IMR-90 (cell line): ENCODE measurements at regions not wholly inside any gene's neighbourhood (a gene's known extent, or its start where the extent isn't known, plus 50 kb on each side); places are given as distances from the start of the nearest gene placed in this dataset.

ENCODE experiments used
- ATAC-seq: fragments of 200-7000 bp; cut with Tn5 transposase; 2 replicates; pipeline ENCODE4 v1.9.1; 2020; ENCODE audit warnings: low read depth, mild to moderate bottlenecking, moderate library complexity
- BruUV-seq: library from RNA; stranded (reverse); fragments of 400-500 nt; replicated peaks from 2 replicates; lab custom pipeline; 2021; lab: Mats Ljungman, UMichigan
- CTCF ChIA-PET: fragments of 300-600 bp; formaldehyde crosslinking; extraction: SDS; loops from one replicate; lab custom pipeline; 2021; ENCODE audit warnings: antibody characterized with exemption; lab: Yijun Ruan, JAX
- POLR2A ChIA-PET: fragments of 300-600 bp; sonication (Branson Sonifier 250); formaldehyde crosslinking; loops from one replicate; lab custom pipeline; 2022; ENCODE audit warnings: antibody characterized with exemption; ENCODE audit not compliant: unreplicated experiment; lab: Charles Lee
- DNase-seq: peaks from one replicate; pipeline ENCODE4 v3.0.0; 2013
- H2AFZ ChIP-seq: replicated peaks from 2 replicates; pipeline ENCODE3; 2013; ENCODE audit warnings: low read length, mild to moderate bottlenecking; ENCODE audit not compliant: poor library complexity
- H2AK5ac ChIP-seq: 2 replicates; pipeline ENCODE4 v1.6.1; 2013; ENCODE audit warnings: low read depth, low read length, inconsistent platforms
- H2AK9ac ChIP-seq: replicated peaks from 2 replicates; pipeline ENCODE3; 2013; ENCODE audit warnings: mild to moderate bottlenecking, low read depth, low read length, moderate library complexity; ENCODE audit not compliant: poor library complexity
- H2BK120ac ChIP-seq: 2 replicates; pipeline ENCODE4 v1.6.1; 2013; ENCODE audit warnings: low read depth, low read length, inconsistent platforms
- H2BK15ac ChIP-seq: 3 replicates; pipeline ENCODE4 v1.6.1; 2013; ENCODE audit warnings: low read depth, low read length, inconsistent platforms
- H2BK20ac ChIP-seq: 2 replicates; pipeline ENCODE4 v1.6.1; 2013; ENCODE audit warnings: low read depth, mild to moderate bottlenecking, inconsistent platforms, low read length, moderate library complexity
- H2BK5ac ChIP-seq: 2 replicates; pipeline ENCODE4 v1.6.1; 2013; ENCODE audit warnings: mild to moderate bottlenecking, low read depth, low read length, inconsistent platforms; ENCODE audit not compliant: poor library complexity, severe bottlenecking
- H3K14ac ChIP-seq: replicated peaks from 2 replicates; pipeline ENCODE4 v1.6.1; 2013; ENCODE audit warnings: low read depth, low read length, inconsistent platforms
- H3K18ac ChIP-seq: 2 replicates; pipeline ENCODE4 v1.6.1; 2013; ENCODE audit warnings: low read depth, low read length, control low read depth
- H3K23ac ChIP-seq: 2 replicates; pipeline ENCODE4 v1.6.1; 2013; ENCODE audit warnings: low read depth, low read length, inconsistent platforms
- H3K27ac ChIP-seq: 2 replicates; pipeline ENCODE4 v1.5.1; 2013; ENCODE audit warnings: mild to moderate bottlenecking, control low read depth, low read length; ENCODE audit not compliant: insufficient read depth
- H3K27me3 ChIP-seq: 2 replicates; pipeline ENCODE4 v1.6.1; 2013; ENCODE audit warnings: low read length; ENCODE audit not compliant: control insufficient read depth, insufficient read depth
- H3K36me3 ChIP-seq: 2 replicates; pipeline ENCODE4 v1.6.1; 2013; ENCODE audit warnings: low read length, mixed read lengths; ENCODE audit not compliant: control insufficient read depth, insufficient read depth
- H3K4ac ChIP-seq: 2 replicates; pipeline ENCODE4 v1.6.1; 2013; ENCODE audit warnings: low read depth, low read length, inconsistent platforms
- H3K4me1 ChIP-seq: 2 replicates; pipeline ENCODE4 v1.6.1; 2013; ENCODE audit warnings: low read length, mixed read lengths; ENCODE audit not compliant: control insufficient read depth, insufficient read depth
- H3K4me2 ChIP-seq: 2 replicates; pipeline ENCODE4 v1.6.1; 2013; ENCODE audit warnings: low read depth, mild to moderate bottlenecking, control low read depth, low read length, moderate library complexity
- H3K4me3 ChIP-seq: 2 replicates; pipeline ENCODE4 v1.5.1; 2013; ENCODE audit warnings: low read depth, mild to moderate bottlenecking, control low read depth, low read length, moderate library complexity; ENCODE audit not compliant: insufficient read depth
- H3K56ac ChIP-seq: 2 replicates; pipeline ENCODE4 v1.6.1; 2013; ENCODE audit warnings: low read length, inconsistent platforms; ENCODE audit not compliant: insufficient read depth; ENCODE audit errors: extremely low read depth
- H3K79me1 ChIP-seq, 2 experiments: 2 replicates each; pipeline ENCODE4 v1.6.1; 2013; ENCODE audit warnings: low read length in 2 of 2, inconsistent platforms in 1 of 2, low read depth in 1 of 2
- H3K9ac ChIP-seq: 2 replicates; pipeline ENCODE4 v1.6.1; 2013; ENCODE audit warnings: low read depth, low read length, control low read depth
- H3K9me1 ChIP-seq: 2 replicates; pipeline ENCODE4 v1.6.1; 2013; ENCODE audit warnings: low read length, inconsistent platforms; ENCODE audit not compliant: insufficient read depth
- H3K9me3 ChIP-seq: 2 replicates; pipeline ENCODE4 v1.6.1; 2013; ENCODE audit warnings: low read length; ENCODE audit not compliant: control insufficient read depth, insufficient read depth
- H4K20me1 ChIP-seq: 2 replicates; pipeline ENCODE4 v1.6.1; 2013; ENCODE audit warnings: low read length, inconsistent platforms; ENCODE audit not compliant: insufficient read depth
- H4K5ac ChIP-seq: 2 replicates; pipeline ENCODE4 v1.6.1; 2013; ENCODE audit warnings: mild to moderate bottlenecking, low read depth, low read length, control low read depth
- H4K8ac ChIP-seq, 2 experiments: 2 replicates each; pipeline ENCODE4 v1.6.1; 2013; ENCODE audit warnings: low read depth in 2 of 2, low read length in 2 of 2, control low read depth in 1 of 2, inconsistent platforms in 1 of 2
- H4K91ac ChIP-seq: 2 replicates; pipeline ENCODE4 v1.6.1; 2013; ENCODE audit warnings: low read depth, low read length, inconsistent platforms; ENCODE audit not compliant: insufficient read depth
- BHLHE40 ChIP-seq: fragments of 150-350 bp; IDR thresholded peaks from 2 replicates; pipeline ENCODE4 v1.6.1; 2016; ENCODE audit warnings: mild to moderate bottlenecking, low read depth, low read length
- CEBPB ChIP-seq: IDR thresholded peaks from 2 replicates; pipeline ENCODE4 v1.6.1; 2012; ENCODE audit warnings: low read depth, low read length, improper control_type of control experiment
- CHD1 ChIP-seq: IDR thresholded peaks from 2 replicates; pipeline ENCODE4 v1.6.1; 2012; ENCODE audit warnings: low read depth, low read length, improper control_type of control experiment
- FOS ChIP-seq: fragments of 150-350 bp; IDR thresholded peaks from 2 replicates; pipeline ENCODE4 v1.6.1; 2016; ENCODE audit warnings: low read depth, low read length
- MAFK ChIP-seq: IDR thresholded peaks from 2 replicates; pipeline ENCODE4 v1.6.1; 2012; ENCODE audit warnings: low read depth, low read length, improper control_type of control experiment
- MAZ ChIP-seq: IDR thresholded peaks from 2 replicates; pipeline ENCODE4 v1.6.1; 2012; ENCODE audit warnings: low read depth, mild to moderate bottlenecking, low read length, improper control_type of control experiment, moderate library complexity, borderline replicate concordance
- MXI1 ChIP-seq: IDR thresholded peaks from 2 replicates; pipeline ENCODE4 v1.6.1; 2012; ENCODE audit warnings: low read depth, mild to moderate bottlenecking, low read length, moderate library complexity, borderline replicate concordance
- NFE2L2 ChIP-seq: fragments of 150-350 bp; IDR thresholded peaks from 2 replicates; pipeline ENCODE4 v1.6.1; 2016; ENCODE audit warnings: low read depth, mild to moderate bottlenecking, low read length
- POLR2A ChIP-seq: IDR thresholded peaks from 2 replicates; pipeline ENCODE4 v1.6.1; 2012; ENCODE audit warnings: mild to moderate bottlenecking, low read depth, low read length
- RAD21 ChIP-seq: IDR thresholded peaks from 2 replicates; pipeline ENCODE4 v1.6.1; 2012; ENCODE audit warnings: low read length, improper control_type of control experiment
- RCOR1 ChIP-seq: IDR thresholded peaks from 2 replicates; pipeline ENCODE4 v1.6.1; 2012; ENCODE audit warnings: mild to moderate bottlenecking, low read length, improper control_type of control experiment; ENCODE audit not compliant: insufficient replicate concordance
- RFX5 ChIP-seq: IDR thresholded peaks from 2 replicates; pipeline ENCODE4 v1.8.0; 2012; ENCODE audit warnings: low read depth, mild to moderate bottlenecking, low read length, moderate library complexity
- SMC3 ChIP-seq: fragments of 150-350 bp; IDR thresholded peaks from 2 replicates; pipeline ENCODE4 v1.6.1; 2016; ENCODE audit warnings: low read depth, mild to moderate bottlenecking, antibody characterized with exemption, low read length, moderate library complexity
- WGBS, 2 experiments: methylation state at CpG; one replicate each; pipeline versions ENCODE4 v1.1.5 to v1.1.7; 2013; ENCODE audit warnings: missing lambda C conversion rate in 2 of 2; ENCODE audit not compliant: insufficient read length in 1 of 2; ENCODE audit errors: extremely low coverage in 2 of 2; 5-methylcytosine and 5-hydroxymethylcytosine counted together
- dilution Hi-C: fragments of 300-500 bp; cut with HindIII; formaldehyde crosslinking; loops from one replicate; pipeline ENCODE4 v1.14.3; 2018; ENCODE audit warnings: low sequenced_read_pairs; ENCODE audit not compliant: unreplicated experiment
- in situ Hi-C: fragments of 300-500 bp; cut with MboI; formaldehyde crosslinking; loops from 3 replicates; pipeline ENCODE4 v1.14.3; 2019; ENCODE audit warnings: low sequenced_read_pairs, inconsistent platforms, mixed read lengths
- intact Hi-C: fragments of 100-400 bp; cut with micrococcal nuclease; formaldehyde crosslinking; loops from 2 replicates; pipeline ENCODE4 v1.10.0; 2022
- TF ChIP-seq, protein P1 (sequence below): fragments of 150-350 bp; IDR thresholded peaks from 2 replicates; pipeline ENCODE4 v1.6.1; 2016; ENCODE audit warnings: low read depth, mild to moderate bottlenecking, low read length, moderate library complexity, borderline replicate concordance
- TF ChIP-seq, protein P2 (sequence below): conservative IDR thresholded peaks from 2 replicates; pipeline ENCODE4 v1.5.1; 2012; ENCODE audit warnings: mild to moderate bottlenecking, low read depth, low read length, improper control_type of control experiment
- TF ChIP-seq, protein P3 (sequence below): fragments of 150-350 bp; IDR thresholded peaks from 2 replicates; pipeline ENCODE4 v1.6.1; 2017; ENCODE audit warnings: mild to moderate bottlenecking, antibody characterized with exemption, low read length, low read depth

DNA sequence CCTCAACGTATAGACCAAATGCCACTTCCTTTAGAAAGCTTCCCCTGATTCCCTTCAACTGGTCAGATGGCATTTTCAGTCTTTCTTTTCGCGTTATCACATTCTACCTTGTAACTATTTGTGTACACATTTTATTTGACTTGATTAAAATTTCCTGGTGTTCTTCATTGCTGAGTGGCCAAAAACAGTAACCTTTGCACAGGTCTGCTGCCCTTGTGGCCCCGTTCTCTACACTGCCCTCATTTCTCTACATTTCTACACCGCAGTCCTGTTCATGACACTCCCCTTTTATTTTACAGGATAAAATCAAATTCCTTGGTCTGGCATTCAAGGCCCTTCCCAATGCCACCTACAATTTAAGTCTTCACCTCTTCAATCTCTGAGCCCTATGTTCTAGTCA, 334.2 kb upstream of the SLC30A5 start:
- Histone ChIP-seq H2AK5ac (no peak overlapping the region), H2BK15ac (no peak overlapping the region), H4K91ac (no peak overlapping the region), H3K4ac (no peak overlapping the region), H4K20me1 (no peaks in the 10 kb centered on the region), H3K4me3 (no peak overlapping the region), H4K8ac (no peak overlapping the region), H3K27me3 (no peaks in the 10 kb centered on the region), H3K4me1 (no peaks in the 10 kb centered on the region), H2BK20ac (no peak overlapping the region), H3K36me3 (no peaks in the 10 kb centered on the region), H3K9me3 (no peaks in the 10 kb centered on the region), H3K4me2 (no peak overlapping the region), H2BK5ac (no peak overlapping the region), H3K9ac (no peak overlapping the region), H3K23ac (no peak overlapping the region), H3K27ac (no peak overlapping the region), H3K79me1 (no peaks in the 10 kb centered on the region), H3K18ac (no peak overlapping the region), H4K5ac (no peak overlapping the region), H2AK9ac (no peak overlapping the region), H2AFZ (no peak overlapping the region), H3K56ac (no peak overlapping the region), H3K9me1 (no peaks in the 10 kb centered on the region), H3K14ac (no peak overlapping the region), H2BK120ac (no peak overlapping the region)
- POLR2A ChIA-PET = no interaction called here
- WGBS, 2 experiments = 100% methylated on average over 1 of the region's 5 CpGs
- in situ Hi-C loops = no loop called here
- intact Hi-C loops = no loop called here
- dilution Hi-C loops = no loop called here
- TF ChIP-seq NFE2L2 (no peak), FOS (no peak), CHD1 (no peak), POLR2A (no peak), RCOR1 (no peak), RAD21 (no peak), MXI1 (no peak), SMC3 (no peak), RFX5 (no peak), BHLHE40 (no peak), MAFK (no peak), MAZ (no peak), CEBPB (no peak)
- TF ChIP-seq, protein P1, sequence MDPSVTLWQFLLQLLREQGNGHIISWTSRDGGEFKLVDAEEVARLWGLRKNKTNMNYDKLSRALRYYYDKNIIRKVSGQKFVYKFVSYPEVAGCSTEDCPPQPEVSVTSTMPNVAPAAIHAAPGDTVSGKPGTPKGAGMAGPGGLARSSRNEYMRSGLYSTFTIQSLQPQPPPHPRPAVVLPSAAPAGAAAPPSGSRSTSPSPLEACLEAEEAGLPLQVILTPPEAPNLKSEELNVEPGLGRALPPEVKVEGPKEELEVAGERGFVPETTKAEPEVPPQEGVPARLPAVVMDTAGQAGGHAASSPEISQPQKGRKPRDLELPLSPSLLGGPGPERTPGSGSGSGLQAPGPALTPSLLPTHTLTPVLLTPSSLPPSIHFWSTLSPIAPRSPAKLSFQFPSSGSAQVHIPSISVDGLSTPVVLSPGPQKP = no peak
- TF ChIP-seq, protein P2, sequence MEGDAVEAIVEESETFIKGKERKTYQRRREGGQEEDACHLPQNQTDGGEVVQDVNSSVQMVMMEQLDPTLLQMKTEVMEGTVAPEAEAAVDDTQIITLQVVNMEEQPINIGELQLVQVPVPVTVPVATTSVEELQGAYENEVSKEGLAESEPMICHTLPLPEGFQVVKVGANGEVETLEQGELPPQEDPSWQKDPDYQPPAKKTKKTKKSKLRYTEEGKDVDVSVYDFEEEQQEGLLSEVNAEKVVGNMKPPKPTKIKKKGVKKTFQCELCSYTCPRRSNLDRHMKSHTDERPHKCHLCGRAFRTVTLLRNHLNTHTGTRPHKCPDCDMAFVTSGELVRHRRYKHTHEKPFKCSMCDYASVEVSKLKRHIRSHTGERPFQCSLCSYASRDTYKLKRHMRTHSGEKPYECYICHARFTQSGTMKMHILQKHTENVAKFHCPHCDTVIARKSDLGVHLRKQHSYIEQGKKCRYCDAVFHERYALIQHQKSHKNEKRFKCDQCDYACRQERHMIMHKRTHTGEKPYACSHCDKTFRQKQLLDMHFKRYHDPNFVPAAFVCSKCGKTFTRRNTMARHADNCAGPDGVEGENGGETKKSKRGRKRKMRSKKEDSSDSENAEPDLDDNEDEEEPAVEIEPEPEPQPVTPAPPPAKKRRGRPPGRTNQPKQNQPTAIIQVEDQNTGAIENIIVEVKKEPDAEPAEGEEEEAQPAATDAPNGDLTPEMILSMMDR = no peak
- TF ChIP-seq, protein P3, sequence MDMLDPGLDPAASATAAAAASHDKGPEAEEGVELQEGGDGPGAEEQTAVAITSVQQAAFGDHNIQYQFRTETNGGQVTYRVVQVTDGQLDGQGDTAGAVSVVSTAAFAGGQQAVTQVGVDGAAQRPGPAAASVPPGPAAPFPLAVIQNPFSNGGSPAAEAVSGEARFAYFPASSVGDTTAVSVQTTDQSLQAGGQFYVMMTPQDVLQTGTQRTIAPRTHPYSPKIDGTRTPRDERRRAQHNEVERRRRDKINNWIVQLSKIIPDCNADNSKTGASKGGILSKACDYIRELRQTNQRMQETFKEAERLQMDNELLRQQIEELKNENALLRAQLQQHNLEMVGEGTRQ = no peak
- no TSS peak for BruUV-seq
- no peak for ATAC-seq
- CTCF ChIA-PET = no interaction called here
- no peak for DNase-seq
